ENCODE measurements at regions not wholly inside any gene's neighbourhood (a gene's known extent, or its start where the extent isn't known, plus 50 kb on each side); places are given as distances from the start of the nearest gene placed in this dataset.

DNA sequence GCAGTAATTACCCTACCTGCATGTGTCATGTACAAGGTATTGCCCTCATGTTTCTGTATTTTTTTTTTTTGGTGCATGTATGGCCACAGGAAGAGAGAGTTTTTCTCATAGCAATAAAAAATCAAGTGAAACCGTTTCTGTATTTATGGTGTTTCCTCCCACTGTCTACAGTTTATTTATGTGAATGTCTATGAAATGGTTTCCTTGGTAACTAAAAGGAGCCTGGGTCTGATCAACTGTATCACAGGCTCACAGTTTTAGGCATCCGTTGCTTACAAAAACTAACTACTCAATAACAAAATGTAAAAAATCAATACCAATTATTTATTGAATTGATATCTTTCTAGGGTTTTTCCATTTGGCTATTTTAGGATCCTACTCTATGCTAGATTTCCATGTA is 464.4 kb downstream of the TAF11L14 start:
- H4K20me1 ChIP-seq (ENCODE audit: insufficient read depth) = no peaks in the 10 kb centered on the region
- no peak overlapping the region for H3K4me3 ChIP-seq (IDR thresholded peaks at IDR 0.05; ENCODE audit: insufficient read depth, low read depth, low read length)
- TF ChIP-seq, protein P1, sequence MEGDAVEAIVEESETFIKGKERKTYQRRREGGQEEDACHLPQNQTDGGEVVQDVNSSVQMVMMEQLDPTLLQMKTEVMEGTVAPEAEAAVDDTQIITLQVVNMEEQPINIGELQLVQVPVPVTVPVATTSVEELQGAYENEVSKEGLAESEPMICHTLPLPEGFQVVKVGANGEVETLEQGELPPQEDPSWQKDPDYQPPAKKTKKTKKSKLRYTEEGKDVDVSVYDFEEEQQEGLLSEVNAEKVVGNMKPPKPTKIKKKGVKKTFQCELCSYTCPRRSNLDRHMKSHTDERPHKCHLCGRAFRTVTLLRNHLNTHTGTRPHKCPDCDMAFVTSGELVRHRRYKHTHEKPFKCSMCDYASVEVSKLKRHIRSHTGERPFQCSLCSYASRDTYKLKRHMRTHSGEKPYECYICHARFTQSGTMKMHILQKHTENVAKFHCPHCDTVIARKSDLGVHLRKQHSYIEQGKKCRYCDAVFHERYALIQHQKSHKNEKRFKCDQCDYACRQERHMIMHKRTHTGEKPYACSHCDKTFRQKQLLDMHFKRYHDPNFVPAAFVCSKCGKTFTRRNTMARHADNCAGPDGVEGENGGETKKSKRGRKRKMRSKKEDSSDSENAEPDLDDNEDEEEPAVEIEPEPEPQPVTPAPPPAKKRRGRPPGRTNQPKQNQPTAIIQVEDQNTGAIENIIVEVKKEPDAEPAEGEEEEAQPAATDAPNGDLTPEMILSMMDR (conservative IDR thresholded peaks at IDR 0.05; ENCODE audit: low read depth, low read length) = no peak
- no peak overlapping the region for H3K27ac ChIP-seq
- H3K27me3 ChIP-seq (ENCODE audit: insufficient read depth, low read depth) = no peaks in the 10 kb centered on the region
- no peak overlapping the region for H2AFZ ChIP-seq (ENCODE audit: low read depth)
- no peak overlapping the region for H3K9ac ChIP-seq
- H3K79me2 ChIP-seq (ENCODE audit: insufficient read depth, low read depth) = no peaks in the 10 kb centered on the region
- no peaks in the 10 kb centered on the region for H3K36me3 ChIP-seq (ENCODE audit: insufficient read depth)
- H3K4me1 ChIP-seq (ENCODE audit: low read depth, poor library complexity, severe bottlenecking) = no peaks in the 10 kb centered on the region
- H3K4me2 ChIP-seq = no peak overlapping the region

DNA sequence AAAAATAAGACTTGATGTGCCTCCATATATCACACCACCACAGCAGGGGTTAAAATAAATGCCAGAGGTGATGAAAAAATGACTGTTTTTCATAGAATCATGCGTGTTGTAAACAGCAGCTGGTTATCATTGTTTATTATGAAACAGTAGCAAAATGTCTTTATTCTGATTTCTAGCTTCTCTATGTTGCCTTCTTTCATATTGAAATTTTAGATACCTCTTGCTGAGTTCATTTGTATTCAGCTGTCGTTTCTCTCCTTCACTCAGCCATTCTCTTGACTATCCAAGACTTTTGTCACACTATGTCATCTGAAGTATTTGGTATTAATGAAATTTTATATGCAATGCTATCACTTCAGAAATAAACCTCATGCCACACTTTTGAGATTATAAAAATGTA is 465.0 kb downstream of the TAF11L14 start:
- H4K20me1 ChIP-seq (ENCODE audit: insufficient read depth) = no peaks in the 10 kb centered on the region
- H3K79me2 ChIP-seq (ENCODE audit: insufficient read depth, low read depth) = no peaks in the 10 kb centered on the region
- H3K27me3 ChIP-seq (ENCODE audit: insufficient read depth, low read depth) = no peaks in the 10 kb centered on the region
- H3K36me3 ChIP-seq (ENCODE audit: insufficient read depth) = no peaks in the 10 kb centered on the region
- H3K9ac ChIP-seq = no peak overlapping the region
- TF ChIP-seq, protein P1 (conservative IDR thresholded peaks at IDR 0.05; ENCODE audit: low read depth, low read length) = no peak
- no peak overlapping the region for H3K4me3 ChIP-seq (IDR thresholded peaks at IDR 0.05; ENCODE audit: insufficient read depth, low read depth, low read length)
- H2AFZ ChIP-seq (ENCODE audit: low read depth) = no peak overlapping the region
- H3K4me2 ChIP-seq = no peak overlapping the region
- no peak overlapping the region for H3K27ac ChIP-seq
- H3K4me1 ChIP-seq (ENCODE audit: low read depth, poor library complexity, severe bottlenecking) = no peaks in the 10 kb centered on the region

DNA sequence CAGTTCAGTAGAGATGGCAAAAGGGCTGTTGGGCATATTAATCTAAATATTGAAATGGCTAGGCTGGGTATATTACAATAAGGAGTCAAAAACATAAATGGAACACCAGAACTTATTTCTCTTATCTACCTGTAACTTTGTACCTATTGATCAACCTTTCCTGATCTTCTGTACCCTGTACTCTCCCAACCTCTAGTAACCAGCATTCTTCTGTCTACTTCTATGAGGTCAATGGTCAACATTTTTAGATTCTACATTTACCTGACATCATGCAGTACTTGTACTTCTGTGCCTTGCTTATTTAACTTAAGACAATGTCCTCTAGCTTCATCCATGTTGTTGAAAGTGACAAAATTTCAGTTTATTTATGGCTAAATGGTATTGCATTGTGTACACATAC is 467.3 kb downstream of the TAF11L14 start:
- Histone ChIP-seq H3K4me1 (ENCODE audit: low read depth, poor library complexity, severe bottlenecking) (no peaks in the 10 kb centered on the region), H2AFZ (ENCODE audit: low read depth) (no peak overlapping the region), H3K9ac (no peak overlapping the region), H3K79me2 (ENCODE audit: insufficient read depth, low read depth) (no peaks in the 10 kb centered on the region), H3K27ac (no peak overlapping the region), H3K36me3 (ENCODE audit: insufficient read depth) (no peaks in the 10 kb centered on the region), H3K4me2 (no peak overlapping the region), H3K27me3 (ENCODE audit: insufficient read depth, low read depth) (no peaks in the 10 kb centered on the region), H3K4me3 (IDR thresholded peaks at IDR 0.05; ENCODE audit: insufficient read depth, low read depth, low read length) (no peak overlapping the region), H4K20me1 (ENCODE audit: insufficient read depth) (no peaks in the 10 kb centered on the region)
- TF ChIP-seq, protein P1 (conservative IDR thresholded peaks at IDR 0.05; ENCODE audit: low read depth, low read length) = no peak

DNA sequence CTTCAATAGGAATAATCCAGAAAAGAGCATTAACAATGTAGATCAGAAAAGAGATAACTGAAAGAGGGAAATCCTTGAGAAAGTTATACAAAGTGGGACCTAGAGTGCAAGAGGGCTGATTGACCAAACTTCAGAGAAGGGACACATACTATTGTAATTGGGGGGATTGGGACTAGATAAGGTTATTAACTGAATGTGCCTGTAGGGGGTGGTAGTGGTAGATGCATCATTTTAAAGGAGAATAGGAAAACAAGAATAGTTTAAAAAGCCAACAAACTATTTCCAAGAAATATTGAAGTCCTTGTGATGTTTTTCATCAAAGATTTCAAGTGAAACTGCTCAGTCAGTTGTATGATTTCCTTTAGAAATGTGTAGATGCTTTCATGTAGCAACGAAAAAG is 468.5 kb downstream of the TAF11L14 start:
- no peak overlapping the region for H3K4me2 ChIP-seq
- H3K27ac ChIP-seq = no peak overlapping the region
- no peak overlapping the region for H3K9ac ChIP-seq
- H3K27me3 ChIP-seq (ENCODE audit: insufficient read depth, low read depth) = no peaks in the 10 kb centered on the region
- H3K4me1 ChIP-seq (ENCODE audit: low read depth, poor library complexity, severe bottlenecking) = no peaks in the 10 kb centered on the region
- H3K79me2 ChIP-seq (ENCODE audit: insufficient read depth, low read depth) = no peaks in the 10 kb centered on the region
- no peak overlapping the region for H3K4me3 ChIP-seq (IDR thresholded peaks at IDR 0.05; ENCODE audit: insufficient read depth, low read depth, low read length)
- TF ChIP-seq, protein P1 (conservative IDR thresholded peaks at IDR 0.05; ENCODE audit: low read depth, low read length) = peak; percentile 29; the same call in 1 of the 2 replicates
- H4K20me1 ChIP-seq (ENCODE audit: insufficient read depth) = no peaks in the 10 kb centered on the region
- H2AFZ ChIP-seq (ENCODE audit: low read depth) = no peak overlapping the region
- H3K36me3 ChIP-seq (ENCODE audit: insufficient read depth) = no peaks in the 10 kb centered on the region
